K562 (cell line): ENCODE measurements at regions not wholly inside any gene's neighbourhood (a gene's known extent, or its start where the extent isn't known, plus 50 kb on each side); places are given as distances from the start of the nearest gene placed in this dataset.

Experiments
- ATAC-seq: fragments of 200-7000 bp; cut with Tn5 transposase; 3 replicates; pipeline ENCODE4 v1.9.1; 2020; ENCODE audit warnings: moderate library complexity
- BruUV-seq: library from RNA; stranded (reverse); fragments of 400-500 nt; replicated peaks from 2 replicates; lab custom pipeline; 2021; lab: Mats Ljungman, UMichigan
- CTCF ChIA-PET: fragments of 300-600 bp; formaldehyde crosslinking; extraction: SDS; loops from one replicate; lab custom pipeline; 2021; ENCODE audit warnings: low intra/inter-chr PET ratio; lab: Yijun Ruan, JAX
- POLR2A ChIA-PET: fragments of 300-600, 350-650 bp; sonication (Branson Sonifier 250); formaldehyde crosslinking; extraction: SDS; loops from one replicate; lab custom pipeline; 2021; ENCODE audit warnings: antibody characterized with exemption, inconsistent platforms; lab: Yijun Ruan, JAX
- DNase-seq, 4 experiments: peaks; one replicate each; pipeline versions ENCODE4 v3.0.0 to v3.0.0-alpha.2; 2011 to 2018; ENCODE audit warnings: low spot score in 3 of 4, mixed read lengths in 3 of 4; ENCODE audit errors: extremely low read depth in 1 of 4
- FAIRE-seq: peaks from 2 replicates; lab custom pipeline; 2011; peaks lifted over from hg19 to GRCh38; lab: Jason Lieb, UNC
- H2AFZ ChIP-seq: 2 replicates; pipeline ENCODE4 v1.6.0; 2011; ENCODE audit warnings: low read depth, low read length, control low read depth, inconsistent platforms
- H3K27ac ChIP-seq: fragments of 200-600 bp; 3 replicates; pipeline ENCODE4 v1.8.0; 2011; ENCODE audit warnings: low read depth, mild to moderate bottlenecking, control low read depth, inconsistent platforms, low read length, moderate library complexity, mixed read lengths; ENCODE audit errors: extremely low read depth
- H3K27me3 ChIP-seq, 2 experiments: fragments of 300-600 bp in 1 of 2; 2 replicates in 1 of 2; 3 replicates in 1 of 2; pipeline versions ENCODE4 v1.6.0 to v1.8.0; 2011; ENCODE audit warnings: inconsistent platforms in 2 of 2, low read length in 2 of 2, mild to moderate bottlenecking in 1 of 2, mixed read lengths in 1 of 2, moderate library complexity in 1 of 2; ENCODE audit not compliant: control insufficient read depth in 2 of 2, insufficient read depth in 2 of 2
- H3K36me3 ChIP-seq: fragments of 300-600 bp; 3 replicates; pipeline ENCODE4 v1.8.0; 2011; ENCODE audit warnings: mild to moderate bottlenecking, low read length, inconsistent platforms; ENCODE audit not compliant: control insufficient read depth, insufficient read depth
- H3K4me1 ChIP-seq, 2 experiments: fragments of 200-600 bp in 1 of 2; replicated peaks in 1 of 2; 2 replicates in 1 of 2; 3 replicates in 1 of 2; pipeline versions ENCODE4 v1.5.1 to v1.8.0; 2011; ENCODE audit warnings: inconsistent platforms in 2 of 2, low read length in 2 of 2, mild to moderate bottlenecking in 1 of 2, mixed read lengths in 1 of 2, moderate library complexity in 1 of 2; ENCODE audit not compliant: control insufficient read depth in 2 of 2, insufficient read depth in 2 of 2
- H3K4me2 ChIP-seq: 2 replicates; pipeline ENCODE4 v1.6.1; 2011; ENCODE audit warnings: low read length, control low read depth, inconsistent platforms, mixed read lengths; ENCODE audit not compliant: insufficient read depth
- H3K4me3 ChIP-seq: fragments of 200-600 bp; sonication (generic), shearing (Covaris generic); 2 replicates; pipeline ENCODE4 v1.5.1; 2016; ENCODE audit warnings: control low read depth, inconsistent platforms
- H3K79me2 ChIP-seq: fragments of 200-600 bp; 3 replicates; pipeline ENCODE4 v1.8.0; 2011; ENCODE audit warnings: low read length, inconsistent platforms; ENCODE audit not compliant: control insufficient read depth, insufficient read depth
- H3K9ac ChIP-seq, 2 experiments: 2 replicates each; pipeline versions ENCODE4 v1.6.0 to v1.6.1; 2011; ENCODE audit warnings: low read depth in 2 of 2, low read length in 2 of 2, control low read depth in 1 of 2, inconsistent platforms in 1 of 2, mild to moderate bottlenecking in 1 of 2, mixed read lengths in 1 of 2; ENCODE audit not compliant: insufficient read depth in 1 of 2
- H3K9me1 ChIP-seq: one replicate; pipeline ENCODE4 v1.6.0; 2011; ENCODE audit warnings: inconsistent platforms, mild to moderate bottlenecking, low read length, moderate library complexity; ENCODE audit not compliant: control insufficient read depth, insufficient read depth
- H3K9me3 ChIP-seq: replicated peaks from 2 replicates; pipeline ENCODE4 v1.5.1; 2011; ENCODE audit warnings: low read depth, low read length, inconsistent platforms; ENCODE audit not compliant: control insufficient read depth, insufficient read depth
- H4K20me1 ChIP-seq: replicated peaks from 2 replicates; pipeline ENCODE4 v1.6.1; 2011; ENCODE audit warnings: low read length, inconsistent platforms, mixed read lengths; ENCODE audit not compliant: control insufficient read depth, insufficient read depth
- BRCA1 ChIP-seq, 2 experiments: fragments of 450-650 bp in 1 of 2; sonication (generic) in 1 of 2; formaldehyde crosslinking in 1 of 2; IDR thresholded peaks; 2 replicates each; pipeline versions ENCODE4 v1.5.0 to v1.6.1; 2017 to 2020; ENCODE audit warnings: mild to moderate bottlenecking in 1 of 2, missing genetic modification reagents in 1 of 2
- CBX5 ChIP-seq: IDR thresholded peaks from 2 replicates; pipeline ENCODE4 v1.6.1; 2014; ENCODE audit warnings: low read depth, borderline replicate concordance
- FOXO4 ChIP-seq: fragments of 450-650 bp; formaldehyde crosslinking; IDR thresholded peaks from 2 replicates; pipeline ENCODE4 v1.4.0; 2020; ENCODE audit warnings: mild to moderate bottlenecking, moderate library complexity
- IRF2 ChIP-seq: sonication (generic); formaldehyde crosslinking; IDR thresholded peaks from 2 replicates; pipeline ENCODE4 v1.8.1; 2022; ENCODE audit warnings: mild to moderate bottlenecking, missing genetic modification reagents
- POLR2H ChIP-seq: IDR thresholded peaks from 2 replicates; pipeline ENCODE4 v1.6.1; 2016; ENCODE audit warnings: missing genetic modification characterization, low read depth, mild to moderate bottlenecking, control low read depth, missing compliant biosample characterization, moderate library complexity
- TCFL5 ChIP-seq: fragments of 250-450 bp; sonication (Bioruptor Pico); conservative IDR thresholded peaks from 2 replicates; pipeline ENCODE4 v1.6.1; 2021; ENCODE audit warnings: mild to moderate bottlenecking, moderate library complexity, matching md5 sums
- ZNF23 ChIP-seq: fragments of 250-450 bp; sonication (Bioruptor Pico); IDR thresholded peaks from 2 replicates; pipeline ENCODE4 v1.4.0; 2020; ENCODE audit warnings: mild to moderate bottlenecking
- ZNF24 ChIP-seq: fragments of 450-650 bp; IDR thresholded peaks from 2 replicates; pipeline ENCODE4 v1.6.1; 2016
- ZNF766 ChIP-seq: fragments of 200-800 bp; sonication (Bioruptor generic); conservative IDR thresholded peaks from 2 replicates; pipeline ENCODE4 v1.6.1; 2016; ENCODE audit warnings: missing genetic modification characterization, missing compliant biosample characterization
- WGBS: fragments of 100-300 bp; shearing (Covaris generic); methylation state at CpG from one replicate; pipeline ENCODE4 v1.1.6; 2016; ENCODE audit warnings: low coverage, mixed read lengths; ENCODE audit not compliant: insufficient coverage; ENCODE audit errors: missing lambda C conversion rate; 5-methylcytosine and 5-hydroxymethylcytosine counted together
- in situ Hi-C: fragments of 300-500 bp; cut with MboI; formaldehyde crosslinking; loops from 4 replicates; pipeline ENCODE4 v1.15.0; 2018; ENCODE audit warnings: inconsistent platforms, mixed read lengths
- intact Hi-C: fragments of 100-400 bp; cut with micrococcal nuclease; formaldehyde crosslinking; loops from 2 replicates; pipeline ENCODE4 v1.14.2; 2022
- TF ChIP-seq, protein P1 (sequence below): fragments of 200-400 bp; formaldehyde crosslinking; IDR thresholded peaks from 2 replicates; pipeline ENCODE4 v1.6.1; 2017; ENCODE audit warnings: mild to moderate bottlenecking, low read depth, low read length, moderate library complexity
- TF ChIP-seq, protein P2 (sequence below): sonication (generic); formaldehyde crosslinking; IDR thresholded peaks from 2 replicates; pipeline ENCODE4 v1.8.0; 2022; ENCODE audit warnings: mild to moderate bottlenecking, missing genetic modification reagents

- TF ChIP-seq, protein P1, sequence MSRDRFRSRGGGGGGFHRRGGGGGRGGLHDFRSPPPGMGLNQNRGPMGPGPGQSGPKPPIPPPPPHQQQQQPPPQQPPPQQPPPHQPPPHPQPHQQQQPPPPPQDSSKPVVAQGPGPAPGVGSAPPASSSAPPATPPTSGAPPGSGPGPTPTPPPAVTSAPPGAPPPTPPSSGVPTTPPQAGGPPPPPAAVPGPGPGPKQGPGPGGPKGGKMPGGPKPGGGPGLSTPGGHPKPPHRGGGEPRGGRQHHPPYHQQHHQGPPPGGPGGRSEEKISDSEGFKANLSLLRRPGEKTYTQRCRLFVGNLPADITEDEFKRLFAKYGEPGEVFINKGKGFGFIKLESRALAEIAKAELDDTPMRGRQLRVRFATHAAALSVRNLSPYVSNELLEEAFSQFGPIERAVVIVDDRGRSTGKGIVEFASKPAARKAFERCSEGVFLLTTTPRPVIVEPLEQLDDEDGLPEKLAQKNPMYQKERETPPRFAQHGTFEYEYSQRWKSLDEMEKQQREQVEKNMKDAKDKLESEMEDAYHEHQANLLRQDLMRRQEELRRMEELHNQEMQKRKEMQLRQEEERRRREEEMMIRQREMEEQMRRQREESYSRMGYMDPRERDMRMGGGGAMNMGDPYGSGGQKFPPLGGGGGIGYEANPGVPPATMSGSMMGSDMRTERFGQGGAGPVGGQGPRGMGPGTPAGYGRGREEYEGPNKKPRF = no peak
- TF ChIP-seq ZNF23 (CRISPR knock-in tag) (no peak), ZNF766 (CRISPR knock-in tag) (no peak), IRF2 (CRISPR knock-in tag) (no peak), POLR2H (no peak)
Measured at GRCh38 chr2:153604133-153604532, 125.6 kb upstream of the RPRM start (continued).

GRCh38 chr2:153606623-153607022, 128.1 kb upstream of the RPRM start:
- H3K36me3 ChIP-seq = no peaks in the 10 kb centered on the region
- ATAC-seq (no peak), FAIRE-seq (no peak), DNase-seq (no peak)
- CTCF ChIA-PET = no interaction called here
- intact Hi-C loops = no loop called here
- WGBS = 0% methylated on average over 1 of the region's 3 CpGs
- no peak overlapping the region for H3K27ac ChIP-seq
- H3K4me1 ChIP-seq = no peaks in the 10 kb centered on the region
- H3K27me3 ChIP-seq = no peaks in the 10 kb centered on the region
- H3K4me3 ChIP-seq = no peak overlapping the region
- POLR2A ChIA-PET = no interaction called here
- H3K4me2 ChIP-seq = no peak overlapping the region
- no TSS peak for BruUV-seq
- H3K9ac ChIP-seq = no peak overlapping the region
- no peaks in the 10 kb centered on the region for H3K9me1 ChIP-seq
- H4K20me1 ChIP-seq = no peaks in the 10 kb centered on the region
- no peaks in the 10 kb centered on the region for H3K79me2 ChIP-seq
- no peak overlapping the region for H2AFZ ChIP-seq
- in situ Hi-C loops = no loop called here
- H3K9me3 ChIP-seq = no peaks in the 10 kb centered on the region
- TF ChIP-seq, protein P2, sequence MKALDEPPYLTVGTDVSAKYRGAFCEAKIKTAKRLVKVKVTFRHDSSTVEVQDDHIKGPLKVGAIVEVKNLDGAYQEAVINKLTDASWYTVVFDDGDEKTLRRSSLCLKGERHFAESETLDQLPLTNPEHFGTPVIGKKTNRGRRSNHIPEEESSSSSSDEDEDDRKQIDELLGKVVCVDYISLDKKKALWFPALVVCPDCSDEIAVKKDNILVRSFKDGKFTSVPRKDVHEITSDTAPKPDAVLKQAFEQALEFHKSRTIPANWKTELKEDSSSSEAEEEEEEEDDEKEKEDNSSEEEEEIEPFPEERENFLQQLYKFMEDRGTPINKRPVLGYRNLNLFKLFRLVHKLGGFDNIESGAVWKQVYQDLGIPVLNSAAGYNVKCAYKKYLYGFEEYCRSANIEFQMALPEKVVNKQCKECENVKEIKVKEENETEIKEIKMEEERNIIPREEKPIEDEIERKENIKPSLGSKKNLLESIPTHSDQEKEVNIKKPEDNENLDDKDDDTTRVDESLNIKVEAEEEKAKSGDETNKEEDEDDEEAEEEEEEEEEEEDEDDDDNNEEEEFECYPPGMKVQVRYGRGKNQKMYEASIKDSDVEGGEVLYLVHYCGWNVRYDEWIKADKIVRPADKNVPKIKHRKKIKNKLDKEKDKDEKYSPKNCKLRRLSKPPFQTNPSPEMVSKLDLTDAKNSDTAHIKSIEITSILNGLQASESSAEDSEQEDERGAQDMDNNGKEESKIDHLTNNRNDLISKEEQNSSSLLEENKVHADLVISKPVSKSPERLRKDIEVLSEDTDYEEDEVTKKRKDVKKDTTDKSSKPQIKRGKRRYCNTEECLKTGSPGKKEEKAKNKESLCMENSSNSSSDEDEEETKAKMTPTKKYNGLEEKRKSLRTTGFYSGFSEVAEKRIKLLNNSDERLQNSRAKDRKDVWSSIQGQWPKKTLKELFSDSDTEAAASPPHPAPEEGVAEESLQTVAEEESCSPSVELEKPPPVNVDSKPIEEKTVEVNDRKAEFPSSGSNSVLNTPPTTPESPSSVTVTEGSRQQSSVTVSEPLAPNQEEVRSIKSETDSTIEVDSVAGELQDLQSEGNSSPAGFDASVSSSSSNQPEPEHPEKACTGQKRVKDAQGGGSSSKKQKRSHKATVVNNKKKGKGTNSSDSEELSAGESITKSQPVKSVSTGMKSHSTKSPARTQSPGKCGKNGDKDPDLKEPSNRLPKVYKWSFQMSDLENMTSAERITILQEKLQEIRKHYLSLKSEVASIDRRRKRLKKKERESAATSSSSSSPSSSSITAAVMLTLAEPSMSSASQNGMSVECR (CRISPR knock-in tag) = no peak
- TF ChIP-seq BRCA1 (IDR thresholded peaks at IDR 0.05) = no peak
- TF ChIP-seq BRCA1 (CRISPR knock-in tag; IDR thresholded peaks at IDR 0.05) = no peak
- TF ChIP-seq CBX5 = no peak
- no peak for TF ChIP-seq FOXO4
- TF ChIP-seq TCFL5 (CRISPR knock-in tag) = no peak
- TF ChIP-seq ZNF24 = no peak
